AG10803 (cell line): ENCODE measurements at regions not wholly inside any gene's neighbourhood (a gene's known extent, or its start where the extent isn't known, plus 50 kb on each side); places are given as distances from the start of the nearest gene placed in this dataset.

Experiments
- DNase-seq: peaks from one replicate; pipeline ENCODE4 v3.0.0; 2010; ENCODE audit warnings: low read depth
- H3K4me3 ChIP-seq: 2 replicates; pipeline ENCODE4 v1.5.1; 2011; ENCODE audit warnings: mild to moderate bottlenecking, low read length, control low read depth
- CTCF ChIP-seq: conservative IDR thresholded peaks from 2 replicates; pipeline ENCODE4 v1.5.1; 2011; ENCODE audit warnings: mild to moderate bottlenecking, low read length, control low read depth, inconsistent platforms

GRCh38 chr13:61144834-61145593, 270.6 kb downstream of the PCDH20 start:
- TF ChIP-seq CTCF, result no peak
- DNase-seq, result no peak
- H3K4me3 ChIP-seq, result no peak overlapping the region

GRCh38 chr13:61144301-61144700, 271.3 kb downstream of the PCDH20 start:
- H3K4me3 ChIP-seq, result no peak overlapping the region
- no peak for DNase-seq
- no peak for TF ChIP-seq CTCF

- H3K4me3 ChIP-seq, result no peak overlapping the region
- no peak for TF ChIP-seq CTCF
- no peak for DNase-seq
Observed at GRCh38 chr13:61142506-61142905, 273.1 kb downstream of the PCDH20 start.

DNA sequence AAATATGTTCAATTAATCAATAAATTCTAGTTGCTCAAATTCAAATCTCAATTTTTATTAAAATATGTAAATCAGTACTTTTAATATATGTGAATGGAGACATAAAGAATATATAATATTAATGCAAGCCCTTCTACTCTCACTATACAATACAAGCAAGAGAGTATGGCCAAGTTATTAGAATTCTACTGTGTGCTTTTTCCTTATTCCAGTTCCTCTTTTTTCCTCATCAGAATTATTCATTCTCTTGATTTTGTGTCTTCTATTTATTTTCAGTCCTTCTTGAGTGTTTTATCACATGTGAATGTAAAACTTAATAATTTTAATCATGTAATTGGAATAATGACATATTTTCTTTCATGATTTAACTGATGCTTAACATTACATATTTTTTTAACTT, 276.8 kb downstream of the PCDH20 start:
- no peak for TF ChIP-seq CTCF
- no peak overlapping the region for H3K4me3 ChIP-seq
- no peak for DNase-seq

DNA sequence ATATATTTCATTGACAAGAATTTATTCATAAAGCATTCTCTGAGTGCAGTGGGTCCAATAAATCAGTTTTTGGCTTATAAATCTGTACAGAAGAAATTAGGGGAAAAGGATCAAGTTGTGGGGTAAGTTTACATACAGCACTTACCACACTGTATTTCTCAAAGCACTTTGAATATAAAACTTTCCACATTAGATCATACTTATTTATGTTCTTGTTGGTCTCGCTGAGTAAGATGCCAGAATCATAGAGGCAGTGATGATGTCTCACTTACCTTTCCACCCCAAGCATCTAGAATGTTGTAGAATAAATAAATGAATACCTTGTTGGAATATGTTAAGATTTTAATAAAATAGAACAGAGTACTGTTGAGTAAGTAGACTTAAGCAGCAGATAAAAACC, 279.1 kb downstream of the PCDH20 start:
- H3K4me3 ChIP-seq, result no peak overlapping the region
- no peak for TF ChIP-seq CTCF
- no peak for DNase-seq

DNA sequence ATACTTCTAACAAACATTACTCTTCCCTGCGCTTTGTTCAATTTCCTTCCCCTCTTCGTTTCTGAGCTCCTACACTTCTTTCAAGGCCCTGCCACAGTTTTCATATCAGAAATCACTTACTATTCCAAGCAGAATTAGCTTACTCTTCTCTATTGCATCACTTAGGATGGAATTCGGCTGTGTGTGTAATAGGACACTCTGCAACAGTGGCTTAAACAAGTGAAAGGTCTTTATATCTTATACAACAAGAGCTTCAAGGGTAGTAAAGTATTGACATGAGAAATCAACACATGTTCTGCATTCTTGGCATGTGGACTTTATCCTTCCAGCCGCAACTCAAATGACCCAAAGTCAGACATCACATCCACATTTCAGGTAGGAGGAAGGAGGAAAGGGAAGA, 279.6 kb downstream of the PCDH20 start:
- no peak overlapping the region for H3K4me3 ChIP-seq
- no peak for TF ChIP-seq CTCF
- DNase-seq, result no peak

DNA sequence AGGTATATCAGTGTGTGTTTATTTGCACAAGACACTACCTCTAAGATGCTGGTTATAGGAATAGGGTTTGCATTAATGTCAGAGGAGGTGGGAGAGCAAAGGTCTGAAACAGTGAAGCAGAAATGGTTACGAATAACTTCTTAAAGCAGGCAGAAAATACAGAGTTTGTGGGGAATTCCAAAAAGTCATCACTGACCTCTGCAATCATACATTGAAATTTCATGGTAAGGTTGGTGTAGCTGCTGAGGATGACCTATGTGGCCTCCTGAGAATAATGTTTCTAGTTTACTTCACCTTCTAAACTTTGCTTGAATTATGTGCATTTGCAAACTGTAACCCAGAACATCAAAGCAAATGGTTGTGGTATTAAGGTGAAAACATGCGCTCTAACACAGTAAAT, 280.1 kb downstream of the PCDH20 start:
- H3K4me3 ChIP-seq, result no peak overlapping the region
- no peak for DNase-seq
- TF ChIP-seq CTCF, result no peak
